ENCODE measurements at regions not wholly inside any gene's neighbourhood (a gene's known extent, or its start where the extent isn't known, plus 50 kb on each side); places are given as distances from the start of the nearest gene placed in this dataset.

DNA sequence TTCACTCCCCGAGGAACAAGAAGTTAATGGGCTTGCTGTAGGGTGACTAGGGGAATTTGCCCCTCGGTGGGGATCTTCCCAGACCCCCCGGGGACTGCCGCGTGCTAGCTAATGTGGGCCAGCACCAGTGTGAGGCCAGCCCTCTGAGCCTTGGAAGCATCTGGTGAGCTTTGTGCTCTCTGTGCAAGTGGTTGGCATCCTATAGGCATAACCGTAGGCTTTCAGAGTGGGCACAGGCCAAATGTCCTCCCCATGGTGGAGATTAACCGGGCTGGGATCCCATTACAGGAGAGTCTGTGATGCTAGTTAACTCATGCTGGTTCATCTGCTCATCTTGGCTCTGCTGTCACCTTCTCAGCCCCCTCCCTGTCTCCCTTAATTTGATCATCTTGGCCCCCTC lies 125.7 kb downstream of the TRIM29 start:
- TF ChIP-seq CTCF (IDR thresholded peaks at IDR 0.05) = no peak
- H3K36me3 ChIP-seq = no peaks in the 10 kb centered on the region
- intact Hi-C loops (cut with DNase I) = loop anchor here (10.0 kb wide), 2 partner anchors 93 to 347 kb away; no protein-coding TSS in a partner anchor
- H3K4me3 ChIP-seq = no peak overlapping the region
- H3K4me1 ChIP-seq = no peaks in the 10 kb centered on the region
- no peaks in the 10 kb centered on the region for H3K9me3 ChIP-seq
- DNase-seq = no peak
- no peaks in the 10 kb centered on the region for H3K27me3 ChIP-seq
- no peak overlapping the region for H3K27ac ChIP-seq
- H3K9ac ChIP-seq (ENCODE audit: low read depth in 2 of 2, low read length in 2 of 2) = no peak overlapping the region

GRCh38 chr11:120011836-120012235 lies 126.1 kb downstream of the TRIM29 start:
- no peak for TF ChIP-seq CTCF (IDR thresholded peaks at IDR 0.05)
- Histone ChIP-seq H3K9ac (ENCODE audit: low read depth in 2 of 2, low read length in 2 of 2) (no peak overlapping the region), H3K4me1 (no peaks in the 10 kb centered on the region), H3K4me3 (no peak overlapping the region), H3K27me3 (no peaks in the 10 kb centered on the region), H3K9me3 (no peaks in the 10 kb centered on the region), H3K27ac (no peak overlapping the region), H3K36me3 (no peaks in the 10 kb centered on the region)
- intact Hi-C loops (cut with DNase I) = loop anchor here (10.0 kb wide), 2 partner anchors 93 to 347 kb away; no protein-coding TSS in a partner anchor
- no peak for DNase-seq

DNA sequence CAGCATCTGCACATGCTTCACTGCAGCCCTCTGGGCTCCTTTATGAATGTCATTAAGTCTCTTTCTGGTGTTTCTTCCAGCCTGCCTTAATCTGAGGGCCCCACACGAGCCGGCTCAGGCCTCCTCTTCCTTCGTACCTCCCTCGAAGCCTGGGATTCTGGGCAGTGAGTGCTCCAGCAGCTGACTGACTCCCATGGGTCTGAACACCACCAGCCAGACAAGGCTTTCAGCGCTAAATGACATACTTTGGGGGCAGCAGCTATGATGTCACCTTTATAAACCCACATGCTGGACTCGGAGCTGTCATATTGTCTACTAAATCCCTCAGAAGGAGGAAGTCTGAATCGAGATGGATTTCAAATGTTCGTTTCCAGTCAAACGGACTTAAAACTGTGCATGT lies 127.1 kb downstream of the TRIM29 start:
- Histone ChIP-seq H3K36me3 (no peaks in the 10 kb centered on the region), H3K4me1 (no peaks in the 10 kb centered on the region), H3K27me3 (no peaks in the 10 kb centered on the region), H3K27ac (no peak overlapping the region), H3K4me3 (no peak overlapping the region), H3K9ac (ENCODE audit: low read depth in 2 of 2, low read length in 2 of 2) (no peak overlapping the region), H3K9me3 (no peaks in the 10 kb centered on the region)
- TF ChIP-seq CTCF (IDR thresholded peaks at IDR 0.05) = no peak
- DNase-seq = no peak
- intact Hi-C loops (cut with DNase I) = loop anchor here (10.0 kb wide), 2 partner anchors 94 to 346 kb away; no protein-coding TSS in a partner anchor

DNA sequence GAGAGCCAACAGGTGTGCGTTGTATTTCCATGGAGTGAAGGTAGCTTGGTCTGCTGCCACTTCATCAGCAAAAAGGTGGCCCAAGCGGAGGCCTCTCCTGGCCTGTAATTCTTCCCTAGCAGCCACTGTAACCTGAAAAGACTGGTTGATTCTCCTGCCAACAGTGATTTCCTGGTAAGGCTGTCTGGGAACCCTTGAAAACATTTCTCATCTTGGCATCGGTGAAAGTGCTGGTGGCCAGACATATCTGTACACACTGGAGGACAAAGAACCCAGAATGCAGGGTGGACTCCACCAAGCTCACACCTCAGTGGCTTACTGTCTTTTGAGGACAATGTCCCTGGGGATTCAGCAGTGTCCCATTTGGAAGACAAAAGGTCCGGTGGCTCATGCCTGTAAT lies 128.0 kb downstream of the TRIM29 start:
- Histone ChIP-seq H3K27ac (no peak overlapping the region), H3K4me3 (no peak overlapping the region), H3K9me3 (no peaks in the 10 kb centered on the region), H3K9ac (ENCODE audit: low read depth in 2 of 2, low read length in 2 of 2) (no peak overlapping the region), H3K36me3 (no peaks in the 10 kb centered on the region), H3K4me1 (no peaks in the 10 kb centered on the region), H3K27me3 (no peaks in the 10 kb centered on the region)
- no peak for DNase-seq
- intact Hi-C loops (cut with DNase I) = loop anchor here (10.0 kb wide), 2 partner anchors 95 to 345 kb away; no protein-coding TSS in a partner anchor
- TF ChIP-seq CTCF (IDR thresholded peaks at IDR 0.05) = no peak

GRCh38 chr11:120007144-120007543 lies 130.8 kb downstream of the TRIM29 start:
- Histone ChIP-seq H3K9me3 (no peaks in the 10 kb centered on the region), H3K36me3 (no peaks in the 10 kb centered on the region), H3K27me3 (no peaks in the 10 kb centered on the region), H3K4me1 (no peaks in the 10 kb centered on the region), H3K9ac (ENCODE audit: low read depth in 2 of 2, low read length in 2 of 2) (no peak overlapping the region), H3K4me3 (no peak overlapping the region), H3K27ac (no peak overlapping the region)
- no peak for DNase-seq
- intact Hi-C loops (cut with DNase I) = no loop called here
- no peak for TF ChIP-seq CTCF (IDR thresholded peaks at IDR 0.05)
